ENCODE measurements at regions not wholly inside any gene's neighbourhood (a gene's known extent, or its start where the extent isn't known, plus 50 kb on each side); places are given as distances from the start of the nearest gene placed in this dataset.

- DNase-seq (ENCODE audit: low spot score): no peak
Observed at GRCh38 chr15:68500363-68501258, 68.6 kb upstream of the ITGA11 start.

GRCh38 chr15:68501259-68501591 lies 69.3 kb upstream of the ITGA11 start:
- DNase-seq (ENCODE audit: low spot score): no peak

- no peak for DNase-seq (ENCODE audit: low spot score)
Observed at GRCh38 chr15:68501616-68502015, 69.7 kb upstream of the ITGA11 start.

- DNase-seq (ENCODE audit: low spot score): no peak
Observed at GRCh38 chr15:68502398-68502901, 70.5 kb upstream of the ITGA11 start.

GRCh38 chr15:68503213-68503612 lies 71.2 kb upstream of the ITGA11 start:
- DNase-seq (ENCODE audit: low spot score): no peak

GRCh38 chr15:68503791-68504680 lies 72.1 kb upstream of the ITGA11 start:
- peak; percentile 57 for DNase-seq (ENCODE audit: low spot score)

- no peak for DNase-seq (ENCODE audit: low spot score)
Observed at GRCh38 chr15:68504681-68505170, 72.8 kb upstream of the ITGA11 start.

GRCh38 chr15:68506071-68506470 lies 72.7 kb upstream of the CORO2B start:
- no peak for DNase-seq (ENCODE audit: low spot score)

- no peak for DNase-seq (ENCODE audit: low spot score)
Observed at GRCh38 chr15:68507447-68507846, 71.3 kb upstream of the CORO2B start.

GRCh38 chr15:68508485-68509189 lies 70.2 kb upstream of the CORO2B start:
- DNase-seq (ENCODE audit: low spot score): no peak

GRCh38 chr15:68510558-68510957 lies 68.2 kb upstream of the CORO2B start:
- no peak for DNase-seq (ENCODE audit: low spot score)

GRCh38 chr15:68511073-68511991 lies 67.5 kb upstream of the CORO2B start:
- peak; percentile 20 for DNase-seq (ENCODE audit: low spot score)

- DNase-seq (ENCODE audit: low spot score): no peak
Observed at GRCh38 chr15:68512052-68512451, 66.7 kb upstream of the CORO2B start.

- DNase-seq (ENCODE audit: low spot score): no peak
Observed at GRCh38 chr15:68512598-68512997, 66.2 kb upstream of the CORO2B start.

GRCh38 chr15:68515371-68516095 lies 63.3 kb upstream of the CORO2B start:
- DNase-seq (ENCODE audit: low spot score): no peak

- DNase-seq (ENCODE audit: low spot score): peak; percentile 28
Observed at GRCh38 chr15:68517285-68517761, 61.5 kb upstream of the CORO2B start.

- no peak for DNase-seq (ENCODE audit: low spot score)
Observed at GRCh38 chr15:68518046-68518445, 60.7 kb upstream of the CORO2B start.

- DNase-seq (ENCODE audit: low spot score): no peak
Observed at GRCh38 chr15:68518785-68519430, 59.9 kb upstream of the CORO2B start.
